ENCODE measurements at regions not wholly inside any gene's neighbourhood (a gene's known extent, or its start where the extent isn't known, plus 50 kb on each side); places are given as distances from the start of the nearest gene placed in this dataset.

- no peak for DNase-seq
Observed at GRCh38 chr6:16974704-16975359, 127.0 kb upstream of the STMND1 start.

GRCh38 chr6:16974387-16974673 lies 127.5 kb upstream of the STMND1 start:
- no peak for DNase-seq

GRCh38 chr6:16973545-16974386 lies 128.1 kb upstream of the STMND1 start:
- DNase-seq: peak; percentile 57

GRCh38 chr6:16973051-16973450 lies 128.8 kb upstream of the STMND1 start:
- peak; percentile 40 for DNase-seq

- DNase-seq: no peak
Observed at GRCh38 chr6:16972535-16972934, 129.3 kb upstream of the STMND1 start.

GRCh38 chr6:16969699-16970655 lies 131.9 kb upstream of the STMND1 start:
- no peak for DNase-seq

GRCh38 chr6:16968101-16968500 lies 133.7 kb upstream of the STMND1 start:
- no peak for DNase-seq

- no peak for DNase-seq
Observed at GRCh38 chr6:16967470-16967817, 134.4 kb upstream of the STMND1 start.

GRCh38 chr6:16966791-16967469 lies 134.9 kb upstream of the STMND1 start:
- peak; percentile 49 for DNase-seq

GRCh38 chr6:16965689-16966088 lies 136.2 kb upstream of the STMND1 start:
- DNase-seq: no peak

GRCh38 chr6:16964553-16965499 lies 137.0 kb upstream of the STMND1 start:
- DNase-seq: peak; percentile 59

GRCh38 chr6:16961577-16961976 lies 140.3 kb upstream of the STMND1 start:
- DNase-seq: no peak

GRCh38 chr6:16959789-16960188 lies 142.1 kb upstream of the STMND1 start:
- no peak for DNase-seq

GRCh38 chr6:16956361-16956760 lies 145.5 kb upstream of the STMND1 start:
- DNase-seq: no peak

GRCh38 chr6:16955899-16956298 lies 146.0 kb upstream of the STMND1 start:
- no peak for DNase-seq

- no peak for DNase-seq
Observed at GRCh38 chr6:16953905-16954304, 147.9 kb upstream of the STMND1 start.

- no peak for DNase-seq
Observed at GRCh38 chr6:16953446-16953845, 148.4 kb upstream of the STMND1 start.

GRCh38 chr6:16950825-16951495 lies 150.9 kb upstream of the STMND1 start:
- no peak for DNase-seq

- no peak for DNase-seq
Observed at GRCh38 chr6:16950302-16950701, 151.5 kb upstream of the STMND1 start.

GRCh38 chr6:16949716-16950115 lies 152.1 kb upstream of the STMND1 start:
- no peak for DNase-seq

- no peak for DNase-seq
Observed at GRCh38 chr6:16948396-16948795, 153.5 kb upstream of the STMND1 start.

Data from inflammatory macrophage treated with lipopolysaccharide for 4 hours (primary cell).